DMS53 treated with DMSO at 0.1 percent for 48 hours (cell line): ENCODE measurements at regions not wholly inside any gene's neighbourhood (a gene's known extent, or its start where the extent isn't known, plus 50 kb on each side); places are given as distances from the start of the nearest gene placed in this dataset.
"Not testable (repeated sequence)": the region's sequence is repeated elsewhere in the genome, so short reads cannot be mapped to it uniquely, and the experiment has no call there.

Experiments
- DNase-seq: peaks from one replicate; lab custom pipeline; 2025; ENCODE audit not compliant: unreplicated experiment; lab: John Stamatoyannopoulos, UW

DNA sequence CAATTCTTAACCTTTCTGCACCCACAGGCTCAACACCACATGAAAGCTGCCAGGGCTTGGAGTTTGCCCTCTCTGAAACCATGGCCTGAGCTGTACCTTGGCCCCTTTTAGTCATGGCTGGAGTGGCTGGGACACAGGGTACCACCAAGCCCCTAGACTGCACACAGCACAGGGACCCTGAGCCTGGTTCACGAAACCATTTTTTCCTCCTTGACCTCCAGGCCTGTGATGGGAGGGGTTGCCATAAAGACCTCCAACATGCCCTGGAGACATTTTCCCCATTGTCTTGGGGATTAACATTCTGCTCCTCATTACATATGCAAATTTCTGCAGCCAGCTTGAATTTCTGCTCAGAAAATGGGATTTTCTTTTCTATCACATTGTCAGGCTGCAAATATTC is 113.4 kb downstream of the XPNPEP1 start:
- DNase-seq: not testable (repeated sequence)

DNA sequence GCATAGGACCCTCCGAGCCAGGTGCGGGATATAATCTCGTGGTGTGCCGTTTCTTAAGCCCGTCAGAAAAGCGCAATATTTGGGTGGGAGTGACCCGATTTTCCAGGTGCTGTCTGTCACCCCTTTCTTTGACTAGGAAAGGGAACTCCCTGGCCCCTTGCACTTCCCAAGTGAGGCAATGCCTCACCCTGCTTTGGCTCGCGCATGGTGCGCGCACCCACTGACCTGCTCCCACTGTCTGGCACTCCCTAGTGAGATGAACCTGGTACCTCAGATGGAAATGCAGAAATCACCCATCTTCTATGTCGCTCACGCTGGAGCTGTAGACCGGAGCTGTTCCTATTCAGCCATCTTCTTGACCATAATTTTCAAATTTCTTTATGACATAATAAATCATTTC is 122.1 kb downstream of the XPNPEP1 start:
- not testable (repeated sequence) for DNase-seq

DNA sequence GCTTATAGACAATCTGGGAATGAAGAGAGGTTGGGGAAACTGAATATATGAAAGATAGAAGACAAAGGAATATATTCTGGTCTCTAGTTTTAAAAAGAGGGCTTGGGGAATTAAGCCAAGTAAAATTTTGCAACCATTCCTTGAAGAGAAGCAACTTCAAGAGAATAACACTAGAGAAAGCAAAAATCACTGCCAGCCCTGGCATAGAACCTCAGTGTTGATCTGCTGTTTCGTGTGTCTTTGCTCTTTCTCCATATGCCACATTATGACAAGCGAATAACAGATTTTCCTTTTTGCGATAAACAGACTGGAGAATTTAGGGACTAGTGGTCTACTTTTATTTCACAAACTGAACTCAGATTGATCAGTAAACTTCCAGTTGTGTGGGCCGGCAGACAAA is 132.7 kb downstream of the XPNPEP1 start:
- DNase-seq: no peak

DNA sequence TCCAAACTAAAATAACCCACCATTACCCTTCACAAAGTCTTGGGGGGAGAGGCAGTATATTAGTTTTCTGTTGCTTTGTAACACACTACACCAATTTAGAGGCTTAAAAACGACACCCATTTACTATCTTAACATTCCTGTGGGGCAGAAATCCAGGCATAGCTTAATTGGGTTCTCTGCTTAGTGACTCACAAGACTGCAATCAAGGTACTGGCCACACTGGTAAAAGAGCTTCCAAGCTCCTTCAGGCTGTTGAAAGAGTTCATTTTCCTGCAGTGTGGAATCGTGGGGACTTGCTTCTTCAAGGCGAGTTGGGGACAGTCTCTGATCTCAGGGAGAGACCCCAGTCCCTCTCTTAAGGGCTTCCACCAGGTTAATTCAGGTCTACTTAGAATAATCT is 139.1 kb downstream of the XPNPEP1 start:
- no peak for DNase-seq

DNA sequence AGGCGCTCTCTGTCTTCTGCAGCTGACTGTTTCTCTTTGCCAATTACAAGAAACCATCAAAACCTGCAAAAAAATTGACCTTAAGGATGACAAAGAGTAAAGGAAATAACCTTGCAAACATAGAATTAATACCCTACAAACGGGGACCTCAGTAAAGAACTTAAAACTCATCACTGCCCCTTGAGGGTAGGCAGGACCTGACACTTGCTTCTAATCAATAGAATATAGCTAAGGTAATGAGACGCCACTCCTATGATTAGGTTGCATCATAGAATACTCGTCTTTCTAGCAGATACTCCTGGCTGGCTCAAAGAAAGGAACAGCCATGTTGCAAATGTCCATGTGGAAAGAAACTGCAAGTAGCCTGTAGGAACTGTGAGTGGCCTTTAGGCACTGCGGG is 140.0 kb downstream of the XPNPEP1 start:
- DNase-seq: no peak

DNA sequence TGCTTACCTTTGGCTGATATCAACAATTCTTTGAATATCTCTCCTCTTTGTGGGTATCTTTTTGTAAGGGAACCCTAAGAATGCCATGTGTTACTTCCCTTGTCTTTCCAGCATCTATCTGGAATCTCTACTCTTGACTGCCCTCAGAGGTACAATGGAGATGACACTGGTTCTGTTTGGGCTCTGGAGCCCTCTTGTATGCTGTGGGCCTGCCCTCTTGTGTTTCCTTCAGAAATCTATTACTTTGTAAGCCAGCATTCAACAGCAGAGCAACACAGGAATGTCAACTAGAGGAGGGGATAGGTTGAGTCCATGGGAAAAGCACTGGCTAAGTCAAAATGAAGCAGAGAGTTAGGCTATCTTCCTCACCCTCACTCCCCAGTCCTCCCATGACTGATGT is 142.3 kb downstream of the XPNPEP1 start:
- no peak for DNase-seq

DNA sequence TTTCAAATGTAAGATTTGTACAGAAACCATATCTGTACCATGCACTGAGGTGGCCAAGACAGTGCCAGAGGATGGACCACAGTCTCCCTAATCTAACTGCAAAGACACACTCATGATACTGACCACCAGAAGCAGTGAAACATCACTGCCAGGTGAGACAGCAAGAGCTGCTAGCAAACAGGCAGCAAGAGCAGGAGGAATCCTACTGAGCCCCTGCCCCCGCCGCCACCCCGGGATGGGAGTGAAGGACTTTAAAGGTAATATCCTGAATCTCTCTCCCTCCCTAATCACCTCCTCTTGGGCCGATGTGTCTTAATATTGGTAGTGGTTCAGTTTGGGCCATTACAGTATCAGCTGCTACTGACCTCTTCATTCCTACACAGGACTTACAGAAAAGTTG is 144.3 kb downstream of the XPNPEP1 start:
- no peak for DNase-seq

DNA sequence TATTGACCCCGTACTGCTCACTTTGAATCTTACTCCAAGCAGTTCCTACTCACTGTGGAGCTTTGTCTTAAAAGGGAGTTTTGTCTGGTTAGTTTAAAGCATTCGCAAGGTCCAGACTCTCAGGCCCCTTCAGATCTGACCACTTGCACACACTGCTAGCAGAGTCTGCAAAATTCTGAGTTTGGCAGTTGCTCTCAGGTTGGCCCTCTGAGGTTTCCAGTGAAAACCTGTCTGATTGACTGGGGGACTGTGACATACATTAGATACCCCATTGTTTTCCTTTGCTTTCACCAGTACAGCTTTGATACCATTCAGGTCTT is 149.2 kb downstream of the XPNPEP1 start:
- DNase-seq: no peak

DNA sequence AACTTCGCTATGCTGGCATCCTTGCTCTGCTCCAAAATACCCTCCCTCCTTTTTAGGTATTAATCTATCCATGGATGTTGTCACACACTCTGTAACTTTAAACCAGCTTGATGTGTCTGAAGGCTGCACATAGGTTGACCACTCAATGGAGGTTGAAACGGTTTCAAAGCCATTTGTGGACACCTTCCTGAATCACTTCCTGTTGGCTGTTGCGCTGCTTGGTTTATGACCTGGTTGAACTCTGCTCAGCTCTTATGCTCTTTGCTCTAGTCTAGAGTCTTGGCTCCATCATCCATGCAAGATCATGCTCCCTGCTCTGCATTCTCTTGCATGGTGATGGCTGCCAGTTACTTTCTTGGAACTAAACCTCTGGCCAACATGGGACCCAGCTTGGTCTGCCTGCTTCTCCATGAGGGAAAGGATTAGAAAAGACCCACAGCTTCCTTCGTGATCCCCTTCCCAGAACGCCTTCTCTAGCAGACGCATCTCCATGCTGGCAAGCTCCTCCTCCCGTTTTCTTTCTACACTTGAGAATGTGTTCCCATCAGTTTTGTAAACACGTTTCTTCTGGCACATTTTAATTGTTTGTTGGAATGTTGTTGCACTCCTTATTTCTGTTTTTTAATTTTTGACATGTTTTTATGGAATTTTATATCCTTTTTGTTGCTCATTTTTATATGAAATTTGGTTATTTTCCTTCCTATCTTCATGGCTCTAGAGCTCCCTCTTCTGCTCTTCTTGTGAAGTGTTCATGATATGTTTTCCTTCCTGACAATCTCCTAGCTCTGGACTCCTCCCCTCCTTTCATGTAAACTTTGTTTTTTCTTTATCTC is 149.8 kb downstream of the XPNPEP1 start:
- DNase-seq: peak; percentile 14

DNA sequence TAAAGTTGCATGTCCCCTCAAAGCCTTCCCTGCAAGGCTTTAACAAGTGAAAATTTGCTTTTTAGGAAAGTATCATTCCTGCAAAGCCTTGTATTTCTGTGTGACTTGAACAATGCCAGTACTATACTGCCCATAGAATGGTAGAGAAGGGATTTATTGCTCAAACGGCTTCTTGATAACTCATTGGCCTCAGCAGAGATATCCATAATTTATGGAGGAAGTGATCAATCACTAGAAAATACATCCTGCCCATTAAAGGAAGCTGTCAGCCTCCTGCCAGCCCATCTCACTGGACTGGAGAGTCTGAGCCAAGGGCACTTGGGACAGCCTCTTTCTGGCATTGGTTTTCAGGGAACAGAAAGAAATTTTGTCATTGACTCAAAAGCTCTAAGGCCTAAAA is 152.6 kb downstream of the XPNPEP1 start:
- no peak for DNase-seq

DNA sequence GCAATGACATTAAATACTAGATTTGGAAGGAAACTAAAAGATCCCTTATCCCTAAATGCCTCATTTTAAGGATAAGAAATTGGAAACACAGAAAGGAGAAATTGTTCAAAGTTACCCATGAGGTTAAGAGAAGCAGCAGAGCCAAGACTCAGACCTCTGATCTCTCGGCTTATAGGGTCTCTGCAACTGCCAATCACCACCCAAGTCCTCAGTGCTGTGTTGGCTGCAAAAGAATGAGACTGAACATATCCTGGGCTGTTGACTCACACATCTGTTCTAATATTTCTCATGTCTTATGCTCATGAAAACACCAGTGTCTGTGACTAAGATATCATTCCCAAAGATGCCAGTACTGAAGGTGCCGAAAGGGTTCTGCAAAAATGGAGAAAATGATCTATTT is 153.3 kb downstream of the XPNPEP1 start:
- DNase-seq: no peak

DNA sequence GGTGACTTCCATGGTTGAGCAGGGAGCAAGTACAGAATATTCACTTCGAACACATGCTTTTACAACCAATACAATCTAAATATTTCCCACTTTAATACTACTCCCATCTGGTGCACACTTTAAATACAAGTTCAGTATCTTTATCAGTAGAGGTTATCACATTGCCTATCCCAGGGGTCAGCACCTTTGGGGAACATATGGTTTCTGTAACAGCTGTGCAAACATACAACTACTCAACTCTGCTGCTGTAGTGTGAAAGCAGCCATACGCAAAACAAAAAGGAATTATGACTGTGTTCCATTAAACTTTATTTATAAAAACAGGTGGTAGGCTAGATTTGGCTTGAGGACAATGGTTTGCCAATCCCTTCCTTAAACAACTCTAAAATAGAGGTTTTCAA is 157.5 kb downstream of the XPNPEP1 start:
- DNase-seq: no peak

DNA sequence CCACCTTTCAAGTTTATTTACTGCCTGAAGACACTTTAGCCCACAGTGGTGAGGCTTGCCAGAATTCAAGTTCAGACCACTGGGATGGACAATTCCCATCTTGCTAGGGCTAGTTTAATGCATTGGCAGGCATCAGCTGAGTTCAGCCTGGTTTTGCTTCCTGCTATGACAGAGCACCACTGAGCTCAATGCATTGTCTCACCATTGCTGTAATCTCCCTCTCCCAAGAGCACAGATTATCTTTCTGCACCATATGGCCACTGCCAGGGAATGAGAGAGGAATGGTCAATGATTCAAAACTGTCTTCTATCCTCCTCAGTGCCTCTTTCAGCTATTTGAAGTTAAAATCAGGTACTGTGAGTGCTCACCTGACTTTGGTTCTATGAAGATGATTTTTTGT is 160.8 kb downstream of the XPNPEP1 start:
- DNase-seq: no peak

DNA sequence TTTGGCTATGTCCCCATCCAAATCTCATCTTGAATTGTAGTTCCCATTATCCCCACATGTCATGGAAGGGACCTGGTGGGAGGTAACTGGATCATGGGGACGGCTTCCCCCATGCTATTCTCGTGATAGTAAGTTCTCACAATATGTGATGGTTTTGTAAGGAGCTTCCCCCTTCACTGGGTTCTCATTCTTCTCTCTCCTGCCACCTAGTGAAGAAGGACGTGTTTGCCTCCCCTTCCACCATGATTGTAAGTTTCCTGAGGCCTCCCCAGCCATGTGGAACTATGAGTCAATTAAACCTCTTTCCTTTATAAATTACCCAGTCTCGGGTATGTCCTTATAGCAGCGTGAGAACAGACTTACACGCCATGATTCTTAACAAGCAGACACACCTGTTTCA is 165.6 kb downstream of the XPNPEP1 start:
- not testable (repeated sequence) for DNase-seq

DNA sequence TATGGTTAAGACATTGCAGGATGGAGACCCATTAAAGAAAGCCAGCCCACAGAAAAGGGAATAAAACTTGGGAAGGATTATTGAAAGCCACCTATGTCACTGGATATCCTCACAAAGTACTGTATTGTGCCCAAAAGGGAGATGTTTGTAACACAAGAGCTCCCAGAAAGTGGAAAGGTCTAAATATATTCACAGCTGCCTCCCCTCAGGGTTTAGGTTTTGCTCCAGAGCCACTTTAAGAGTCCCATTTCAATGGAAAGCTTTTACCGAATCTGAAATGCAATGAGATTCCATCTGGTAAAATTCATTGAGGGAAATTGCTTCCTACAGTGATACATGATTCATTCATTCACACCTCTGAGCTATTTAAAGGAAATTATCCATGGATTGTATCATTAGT is 176.4 kb downstream of the XPNPEP1 start:
- DNase-seq: no peak

DNA sequence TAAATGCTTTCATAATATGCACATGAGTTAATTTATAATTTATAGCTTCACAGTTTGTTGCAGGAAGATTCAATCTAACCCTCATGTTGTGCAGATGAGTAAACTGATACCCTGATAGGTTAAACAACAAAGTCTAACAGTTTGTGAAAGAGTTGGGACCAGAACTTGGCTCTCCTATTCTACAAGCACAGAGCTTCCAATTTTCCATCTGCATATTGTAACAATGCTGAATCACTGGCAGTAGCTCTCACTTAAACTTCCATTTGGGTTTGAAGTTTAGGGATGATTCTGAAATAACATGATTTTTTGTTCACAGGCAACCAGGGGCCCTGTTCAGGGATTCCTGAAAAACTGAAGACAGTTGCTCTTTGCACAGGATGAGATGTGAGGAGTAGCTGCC is 179.3 kb downstream of the XPNPEP1 start:
- DNase-seq: no peak

DNA sequence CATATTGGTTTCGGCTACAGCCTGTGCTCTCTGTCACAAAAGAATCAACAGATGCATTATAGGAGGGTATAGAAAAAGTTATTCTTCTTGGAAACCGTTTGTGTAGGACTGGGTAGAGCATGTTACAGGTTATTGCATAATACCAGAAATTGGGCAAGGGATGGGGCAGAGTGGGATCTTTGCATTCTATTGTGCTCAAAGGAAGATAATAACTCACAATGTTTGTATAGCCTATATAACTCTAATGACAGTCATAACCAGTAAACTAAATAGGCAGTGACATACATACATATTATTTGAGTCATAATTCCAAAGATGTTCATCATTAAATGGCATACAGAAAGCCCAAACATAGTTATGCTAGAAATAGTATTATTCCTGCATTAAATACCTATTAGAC is 179.7 kb downstream of the XPNPEP1 start:
- DNase-seq: no peak

DNA sequence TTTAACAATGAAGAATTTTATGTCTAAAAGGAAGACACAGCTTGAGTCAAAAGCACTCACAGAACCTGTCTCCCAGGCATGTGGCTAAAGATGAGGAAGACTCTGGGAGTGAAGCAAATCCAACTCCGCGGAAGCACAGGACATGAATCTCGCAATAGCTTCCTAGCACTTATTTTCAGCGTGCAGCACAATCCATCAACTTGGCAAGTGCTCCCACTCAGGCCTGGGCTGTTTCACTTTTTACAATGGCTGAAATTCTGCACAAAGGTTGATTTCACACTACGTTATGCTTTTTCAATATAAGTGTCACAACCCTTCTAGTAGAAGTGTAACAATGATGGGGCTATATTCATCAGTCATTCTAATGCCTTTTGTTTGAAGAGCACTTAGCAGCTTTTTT is 180.2 kb downstream of the XPNPEP1 start:
- DNase-seq: no peak

DNA sequence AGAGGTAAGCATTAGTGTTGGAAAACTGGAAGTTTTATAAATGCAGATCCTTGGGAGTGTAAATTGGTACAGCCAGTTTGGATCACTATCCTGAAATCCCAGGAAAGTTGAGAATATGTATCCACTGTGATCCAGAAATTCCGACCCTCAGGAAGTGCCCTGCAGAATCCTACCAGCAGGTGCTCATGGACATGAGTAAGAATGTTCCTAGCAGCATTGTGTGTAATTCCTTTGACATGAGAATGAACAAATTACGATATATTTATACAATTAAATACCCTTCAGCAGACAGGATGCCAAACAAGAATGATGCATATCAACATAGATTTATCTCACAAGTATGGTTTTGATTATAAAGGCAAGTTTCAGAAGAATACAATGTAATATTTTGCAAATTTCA is 181.6 kb downstream of the XPNPEP1 start:
- DNase-seq: no peak

DNA sequence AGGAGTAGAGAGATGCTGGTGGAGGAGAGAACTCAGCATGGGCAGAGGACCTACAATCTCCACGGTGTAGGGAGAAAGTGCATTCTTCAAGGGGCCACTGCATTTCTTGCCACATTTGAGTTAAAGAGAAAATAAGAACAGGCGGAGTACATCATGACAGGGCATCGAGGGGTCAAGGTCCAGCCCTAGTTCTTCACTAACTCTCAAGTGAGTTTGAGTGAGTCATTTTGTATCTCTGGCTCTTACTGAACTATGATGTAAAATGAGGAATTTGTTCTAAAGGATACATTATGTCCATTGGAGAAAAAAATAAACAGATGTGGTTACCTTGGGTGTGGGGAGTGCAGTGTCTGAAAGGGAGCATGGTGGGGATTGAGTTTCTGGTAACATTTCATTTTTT is 182.9 kb downstream of the XPNPEP1 start:
- DNase-seq: no peak

DNA sequence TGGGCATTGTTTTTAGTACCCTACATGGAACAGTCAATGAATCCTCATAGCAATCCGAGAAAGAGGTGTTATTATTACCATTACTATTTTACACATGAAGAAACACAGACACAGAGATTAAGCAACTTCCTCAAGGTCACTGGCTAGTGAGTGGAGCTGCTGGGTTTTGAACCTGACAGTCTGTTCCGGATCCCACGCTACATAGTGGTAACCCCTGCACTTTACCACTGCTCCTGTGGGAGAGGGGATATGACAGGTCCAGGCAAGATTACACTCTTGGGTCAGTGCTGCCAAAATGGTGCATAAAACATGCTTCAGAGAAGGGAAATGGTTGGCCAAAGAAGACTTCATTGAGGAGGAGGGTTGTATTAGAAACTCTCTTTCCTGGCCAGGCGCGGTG is 185.7 kb downstream of the XPNPEP1 start:
- DNase-seq: no peak

DNA sequence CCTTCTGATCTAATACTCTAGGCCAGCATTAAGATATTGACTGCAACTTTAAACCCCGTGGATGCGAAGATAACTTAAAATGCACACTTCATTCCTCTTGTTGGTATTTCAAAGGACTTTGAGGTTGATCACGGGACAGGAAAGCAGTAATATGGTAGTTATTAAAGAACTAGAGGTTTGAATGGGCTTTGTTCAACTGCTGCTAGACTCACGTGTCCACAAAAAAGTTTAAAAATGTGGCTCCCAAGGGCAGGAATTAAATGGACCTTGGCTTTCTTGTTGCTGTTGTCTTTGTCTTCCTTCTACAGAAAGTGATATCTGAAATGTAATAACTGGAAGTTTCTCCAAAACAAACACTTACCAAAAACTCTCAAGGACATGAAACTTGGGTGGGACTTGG is 186.3 kb downstream of the XPNPEP1 start:
- no peak for DNase-seq

DNA sequence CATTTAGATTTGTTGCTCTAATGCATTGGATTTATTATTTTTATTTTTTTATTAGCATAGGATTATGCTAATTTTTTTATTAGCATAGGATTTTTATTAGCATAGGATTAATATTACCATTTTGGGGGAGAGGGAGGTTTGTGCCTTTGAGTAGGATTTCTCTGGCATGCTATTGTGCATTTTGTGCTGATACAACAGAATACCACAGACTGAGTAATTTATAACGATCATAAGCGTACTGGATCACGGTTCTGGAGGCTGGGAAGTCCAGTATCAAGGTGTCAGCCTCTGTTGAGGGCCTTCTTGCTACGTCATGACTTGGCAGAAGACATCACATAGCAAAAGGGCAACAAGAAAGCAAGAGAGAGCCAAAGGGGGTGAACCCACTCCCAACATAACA is 187.5 kb downstream of the XPNPEP1 start:
- DNase-seq: no peak
